Activated T-cell treated with anti-CD3 and anti-CD28 coated beads for 48 hours (primary cell): ENCODE measurements at regions not wholly inside any gene's neighbourhood (a gene's known extent, or its start where the extent isn't known, plus 50 kb on each side); places are given as distances from the start of the nearest gene placed in this dataset.

Source experiments
- DNase-seq: peaks from one replicate; pipeline ENCODE4 v3.0.0-alpha.2; 2020; ENCODE audit warnings: low read depth

DNA sequence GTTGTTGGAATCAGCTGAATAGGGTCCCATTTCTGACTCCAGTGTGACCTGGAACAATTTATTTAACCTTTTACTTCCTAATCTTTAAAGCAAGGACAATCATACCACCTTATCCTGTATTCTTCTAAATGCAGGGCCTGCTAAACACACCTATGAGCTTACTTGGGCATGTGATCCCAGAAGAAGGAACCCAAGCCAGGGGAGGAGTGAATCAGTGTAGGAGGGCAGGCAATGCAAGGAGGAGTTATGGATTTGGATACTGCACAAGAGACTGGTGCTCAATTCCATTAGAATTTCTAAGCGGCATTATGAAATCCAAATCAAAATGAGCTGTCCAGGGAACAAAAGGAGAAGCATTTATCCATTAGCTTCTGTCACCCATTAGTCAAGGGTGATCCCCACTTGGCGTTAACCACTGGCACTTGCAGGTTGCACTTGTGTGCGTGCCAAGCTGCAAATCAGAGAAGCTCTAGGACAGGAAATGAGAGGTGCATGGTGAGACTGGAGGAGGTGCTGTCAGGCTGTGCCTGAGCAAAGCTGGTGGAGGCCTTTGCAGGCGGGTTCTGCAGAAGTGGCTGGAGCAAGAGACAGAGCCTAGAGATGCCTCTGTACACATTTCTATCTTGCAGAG is 297.2 kb upstream of the PLXNA2 start:
- DNase-seq = no peak

GRCh38 chr1:208542309-208542708 is 298.1 kb upstream of the PLXNA2 start:
- DNase-seq = no peak

- no peak for DNase-seq
These were observed 299.9 kb upstream of the PLXNA2 start for GRCh38 chr1:208544053-208544452.

GRCh38 chr1:208544794-208545193 is 300.6 kb upstream of the PLXNA2 start:
- no peak for DNase-seq

- DNase-seq = no peak
These were observed 306.8 kb upstream of the PLXNA2 start for GRCh38 chr1:208551024-208551423.

GRCh38 chr1:208551633-208552320 is 307.6 kb upstream of the PLXNA2 start:
- DNase-seq = no peak

DNA sequence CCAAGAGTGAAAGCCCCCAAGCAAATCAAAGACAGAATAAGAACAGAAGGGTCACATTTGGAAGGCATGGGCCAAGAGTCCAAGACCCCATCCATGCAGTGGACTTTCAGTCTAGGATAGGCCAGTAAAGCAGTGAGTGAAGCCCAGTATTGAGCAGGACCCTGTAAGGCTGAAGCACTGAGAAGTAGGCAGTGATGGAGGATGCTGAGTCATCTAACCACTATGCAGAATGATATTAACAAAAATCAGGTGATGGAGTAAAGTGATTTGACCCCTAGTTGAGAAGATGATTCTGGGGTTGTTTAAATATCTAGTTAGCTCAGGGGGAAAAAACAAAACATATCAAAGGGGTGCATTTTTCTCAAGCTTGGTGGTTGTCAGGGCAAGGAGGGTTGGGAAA is 308.7 kb upstream of the PLXNA2 start:
- DNase-seq = no peak

- no peak for DNase-seq
These were observed 312.3 kb upstream of the PLXNA2 start for GRCh38 chr1:208556461-208556860.

GRCh38 chr1:208557046-208557722 is 313.0 kb upstream of the PLXNA2 start:
- DNase-seq = no peak

DNA sequence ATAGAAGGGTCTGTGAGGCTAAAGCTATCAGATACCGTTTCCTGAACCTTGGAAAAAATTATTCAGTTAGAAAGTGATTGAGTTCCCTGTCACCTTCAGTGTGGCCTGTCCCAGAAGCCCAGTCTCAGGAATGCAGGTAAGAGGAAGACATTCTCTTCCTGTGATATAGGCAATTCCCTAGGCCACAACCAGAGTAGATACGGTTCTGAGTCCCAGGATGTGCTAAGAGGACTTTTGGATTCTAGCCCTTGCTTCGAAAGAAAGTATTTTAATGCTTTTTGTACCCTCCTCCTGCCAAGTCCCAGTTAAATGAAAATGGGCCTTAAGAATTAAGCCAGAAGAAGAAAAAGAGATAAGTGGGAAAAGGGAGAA is 313.5 kb upstream of the PLXNA2 start:
- no peak for DNase-seq

DNA sequence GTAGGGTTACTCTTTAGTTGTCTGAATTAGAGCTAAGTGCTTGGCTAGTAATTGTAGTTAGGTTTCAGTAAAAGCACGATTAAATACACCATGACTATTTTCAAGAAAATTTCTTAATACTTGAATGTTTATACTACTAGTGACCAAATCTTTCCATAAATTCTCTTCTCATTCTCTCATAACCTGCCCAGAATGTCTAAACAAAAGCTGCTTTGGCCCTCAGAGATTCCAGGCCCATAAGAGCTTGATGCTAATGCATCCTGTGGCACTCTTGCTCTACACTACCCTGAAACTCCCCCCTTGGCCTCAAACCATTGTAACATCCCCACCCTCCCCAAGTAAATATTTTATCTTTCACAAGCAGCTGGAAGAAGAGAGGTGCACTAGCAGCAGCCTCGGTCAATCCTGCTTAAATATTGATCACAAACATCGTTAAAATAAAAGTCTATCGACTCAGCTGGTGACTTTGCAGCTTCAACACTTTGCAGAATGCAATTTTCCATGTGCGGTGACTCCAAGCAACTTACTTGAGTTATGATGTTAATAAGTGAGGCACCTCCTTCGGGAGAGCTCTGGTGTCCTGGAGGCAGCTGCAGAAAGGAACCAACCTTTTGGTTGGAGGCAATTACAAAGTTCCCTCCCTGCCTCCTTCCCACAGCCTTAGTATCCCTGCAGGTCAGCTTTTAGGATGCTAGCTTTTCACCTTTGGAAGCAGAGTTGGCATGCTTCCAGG is 315.6 kb upstream of the PLXNA2 start:
- DNase-seq = no peak

DNA sequence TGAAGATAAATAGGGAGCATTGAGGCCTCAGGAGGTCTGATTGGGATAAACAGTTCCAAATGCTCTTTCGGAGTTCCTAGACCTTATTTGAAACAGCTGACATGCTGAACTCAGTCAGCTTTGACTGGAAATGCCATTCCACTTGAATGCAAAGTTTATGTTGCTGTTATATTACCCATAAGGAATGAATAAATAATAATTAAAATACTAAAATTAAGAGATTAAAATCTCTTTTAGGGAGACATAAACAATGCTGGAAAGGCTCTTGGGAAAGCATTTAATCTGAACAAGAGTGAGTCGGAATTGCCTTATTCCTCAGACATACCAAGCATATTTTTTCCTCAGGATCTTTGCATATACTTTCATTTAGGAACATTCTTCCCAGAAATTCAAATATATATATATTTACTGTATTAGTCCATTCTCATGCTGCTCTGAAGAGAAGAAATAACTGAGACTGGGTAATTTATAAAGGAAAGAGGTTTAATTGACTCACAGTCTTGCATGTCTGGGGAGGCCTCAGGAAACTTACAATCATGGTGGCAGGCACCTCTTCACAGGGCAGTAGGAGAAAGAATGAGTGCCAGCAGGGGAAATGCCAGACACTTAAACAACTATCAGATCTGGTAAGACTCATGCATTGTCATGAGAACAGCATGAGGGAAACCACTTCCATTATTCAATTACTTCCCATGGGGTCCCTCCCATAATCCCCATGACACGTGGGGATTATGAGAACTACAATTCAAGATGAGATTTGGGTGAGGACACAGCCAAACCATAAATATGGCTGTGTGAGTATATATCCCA is 318.2 kb upstream of the PLXNA2 start:
- DNase-seq = no peak

DNA sequence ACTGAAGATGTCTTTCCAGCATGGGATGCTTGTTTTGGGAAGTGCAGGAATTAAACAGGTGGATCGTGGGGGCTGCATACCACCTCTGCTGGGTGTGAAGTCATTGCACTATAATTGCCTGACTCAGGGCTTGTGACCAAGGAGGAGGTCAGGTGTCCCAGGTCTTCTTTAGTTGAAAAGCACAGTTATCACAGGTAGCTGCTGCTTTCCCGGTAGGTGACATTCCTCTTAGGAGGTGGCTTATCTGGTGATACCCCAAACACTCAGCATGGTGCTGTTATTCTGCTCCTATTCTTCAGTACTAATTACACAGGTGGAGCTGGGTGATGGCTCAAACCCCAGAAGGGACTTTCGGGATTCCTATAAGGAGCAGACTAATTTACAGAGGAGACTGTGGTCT is 320.3 kb upstream of the PLXNA2 start:
- DNase-seq = no peak

DNA sequence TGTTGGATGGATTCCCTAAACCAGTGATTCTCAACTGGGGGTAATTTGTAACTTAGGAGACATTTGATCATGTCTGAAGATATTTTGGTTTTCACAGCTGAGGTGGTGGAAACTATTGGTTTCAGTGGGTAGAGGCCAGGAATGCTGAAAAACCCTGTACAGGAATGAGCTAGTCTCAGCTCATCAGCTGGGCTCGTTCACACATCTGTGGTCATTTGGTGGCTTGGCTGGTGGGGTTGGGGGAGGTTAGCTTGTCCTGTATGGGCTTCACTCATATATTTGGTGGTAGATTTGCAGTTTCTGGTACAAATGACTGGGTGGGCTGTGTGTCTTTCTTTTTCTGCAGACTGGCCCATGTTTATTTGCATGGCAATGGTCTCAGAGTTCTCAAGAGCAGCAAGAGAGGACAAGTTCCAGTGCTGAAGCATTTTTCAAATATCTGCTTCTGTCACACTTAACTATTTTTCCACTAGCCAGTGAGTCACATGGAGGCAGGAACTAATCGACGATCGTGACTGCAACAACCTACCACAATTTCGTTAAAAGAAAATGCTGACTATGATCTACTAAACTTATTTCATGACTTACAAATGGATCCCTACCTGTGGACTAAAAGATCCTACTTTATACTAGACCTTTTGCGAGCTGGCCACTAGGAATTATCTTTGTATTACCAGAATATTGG is 321.7 kb upstream of the PLXNA2 start:
- DNase-seq = no peak

- no peak for DNase-seq
These were observed 325.0 kb upstream of the PLXNA2 start for GRCh38 chr1:208569181-208569580.

DNA sequence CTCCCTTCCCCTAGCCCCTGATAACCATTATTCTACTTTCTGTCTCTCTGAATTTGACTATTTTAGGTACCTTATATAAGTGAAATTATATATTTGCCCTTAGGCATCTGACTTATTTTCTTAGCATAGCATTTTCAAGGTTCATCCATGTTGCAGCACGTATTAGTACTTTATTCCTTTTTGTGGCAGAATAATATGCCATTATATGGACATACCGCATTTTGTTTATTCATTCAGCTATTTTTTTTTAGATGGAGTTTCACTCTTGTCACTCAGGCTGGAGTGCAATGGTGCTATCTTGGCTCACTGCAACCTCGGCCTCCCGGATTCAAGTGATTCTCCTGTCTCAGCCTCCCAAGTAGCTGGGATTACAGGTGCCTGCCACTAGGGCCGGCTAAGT is 326.2 kb upstream of the PLXNA2 start:
- DNase-seq = no peak

- no peak for DNase-seq
These were observed 332.2 kb upstream of the PLXNA2 start for GRCh38 chr1:208576425-208576824.

DNA sequence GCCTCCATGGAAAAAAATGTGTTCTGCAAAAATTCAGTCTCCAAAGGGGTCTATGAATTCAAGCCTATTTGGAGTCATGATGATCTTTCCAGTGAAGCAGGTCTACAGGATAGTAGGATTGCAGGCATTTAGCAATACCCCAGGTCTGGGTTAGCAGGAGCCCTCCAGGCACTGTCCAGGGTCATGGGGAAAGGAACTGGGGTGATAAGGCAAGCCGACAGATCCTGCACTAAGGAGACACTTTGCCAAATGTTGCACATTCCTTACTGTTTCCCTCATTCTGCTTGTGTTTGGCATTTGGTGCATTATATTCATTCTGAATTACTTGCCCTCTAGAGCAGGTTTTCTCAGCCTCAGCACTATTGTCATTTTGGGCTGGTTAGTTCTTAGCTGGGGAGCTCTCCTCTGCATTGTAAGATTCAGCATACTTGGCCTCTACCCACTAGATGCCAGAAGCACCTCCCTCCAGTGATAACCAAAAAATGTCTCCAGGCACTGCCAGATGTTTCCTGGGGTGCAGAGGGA is 333.3 kb upstream of the PLXNA2 start:
- DNase-seq = no peak

DNA sequence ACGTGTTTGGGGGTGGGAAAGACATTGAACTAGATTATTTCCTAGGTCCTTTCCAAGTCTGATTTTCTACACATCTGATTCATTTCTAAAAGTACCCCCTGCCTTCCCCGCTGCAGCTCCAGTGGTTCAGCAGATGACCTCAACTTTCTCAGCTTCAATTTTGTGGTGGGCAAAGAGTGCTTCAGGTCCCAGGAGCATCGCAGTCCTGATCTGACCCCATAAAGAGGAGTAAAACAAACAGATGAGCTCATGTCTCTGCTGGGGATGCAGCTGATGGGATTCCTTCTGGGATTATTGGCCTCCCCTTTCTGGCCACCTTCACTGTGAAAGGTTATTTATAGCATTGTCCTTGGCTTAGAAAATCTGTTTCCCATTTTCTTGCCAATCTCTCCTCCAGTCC is 337.0 kb upstream of the PLXNA2 start:
- DNase-seq = no peak

- no peak for DNase-seq
These were observed 337.5 kb upstream of the PLXNA2 start for GRCh38 chr1:208581667-208582066.

DNA sequence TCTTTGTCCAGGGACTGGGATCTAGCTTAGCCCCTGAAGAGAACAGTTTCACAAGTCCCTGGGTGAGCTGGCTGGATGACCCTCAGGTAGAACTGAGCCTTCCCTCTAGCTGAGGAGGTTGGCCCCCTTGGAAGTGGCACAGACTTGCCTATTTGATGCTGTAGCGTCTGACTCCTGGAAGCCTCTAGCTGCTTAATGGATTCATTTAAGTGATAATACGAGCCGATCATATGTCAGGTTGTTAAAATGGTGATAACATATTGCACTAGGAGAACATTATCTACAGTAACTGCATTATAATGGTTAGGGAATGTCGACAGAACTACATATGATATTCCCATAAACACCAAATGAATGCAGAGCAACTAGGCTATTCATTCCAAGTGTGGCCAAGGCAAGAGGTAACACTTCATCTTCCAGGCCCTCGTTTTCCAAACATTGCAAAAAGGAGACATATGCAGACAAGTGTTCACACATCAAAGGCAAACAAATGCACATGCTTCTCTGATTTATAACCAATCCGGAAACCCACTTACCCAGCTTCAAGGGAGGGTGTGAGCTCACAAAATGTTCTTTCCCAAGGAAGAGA is 340.1 kb upstream of the PLXNA2 start:
- no peak for DNase-seq
